Chondrocyte (in vitro differentiated cells): ENCODE measurements at regions not wholly inside any gene's neighbourhood (a gene's known extent, or its start where the extent isn't known, plus 50 kb on each side); places are given as distances from the start of the nearest gene placed in this dataset.

Source experiments
- DNase-seq: peaks from one replicate; pipeline ENCODE4 v3.0.0; 2021; ENCODE audit warnings: mixed read lengths, low spot score
- H3K27ac Mint-ChIP-seq: one replicate; pipeline ENCODE4 v1.8.0; 2021; ENCODE audit warnings: mild to moderate bottlenecking, moderate library complexity, mixed read lengths; ENCODE audit not compliant: unreplicated experiment
- H3K27me3 Mint-ChIP-seq: 2 replicates; pipeline ENCODE4 v1.8.0; 2021; ENCODE audit warnings: low read depth, mixed read lengths
- H3K36me3 Mint-ChIP-seq: 2 replicates; pipeline ENCODE4 v1.8.0; 2021; ENCODE audit warnings: low read depth, mixed read lengths
- H3K4me1 Mint-ChIP-seq: 2 replicates; pipeline ENCODE4 v1.8.0; 2021; ENCODE audit warnings: low read depth, mild to moderate bottlenecking, mixed read lengths
- H3K4me3 Mint-ChIP-seq: one replicate; pipeline ENCODE4 v1.8.0; 2021; ENCODE audit warnings: mild to moderate bottlenecking, moderate library complexity, mixed read lengths; ENCODE audit not compliant: unreplicated experiment
- H3K9me3 Mint-ChIP-seq: 2 replicates; pipeline ENCODE4 v1.8.0; 2021; ENCODE audit warnings: low read depth, mixed read lengths
- CTCF ChIP-seq: fragments of 200-600 bp; sonication (generic); IDR thresholded peaks from 2 replicates; pipeline ENCODE4 v1.5.0; 2021; ENCODE audit warnings: antibody characterized with exemption, mild to moderate bottlenecking, moderate library complexity

GRCh38 chr4:32962100-32962499 lies 2241.9 kb downstream of the PCDH7 start:
- Mint-ChIP-seq H3K4me3 (no peak overlapping the region), H3K4me1 (no peaks in the 10 kb centered on the region), H3K9me3 (no peaks in the 10 kb centered on the region), H3K27me3 (no peaks in the 10 kb centered on the region), H3K27ac (no peak overlapping the region), H3K36me3 (no peaks in the 10 kb centered on the region)
- no peak for DNase-seq
- no peak for TF ChIP-seq CTCF

GRCh38 chr4:32985256-32985655 lies 2265.1 kb downstream of the PCDH7 start:
- TF ChIP-seq CTCF = peak; percentile 40
- peaks cover 2% of the 10 kb centered on the region for H3K36me3 Mint-ChIP-seq
- peaks cover 18% of the 10 kb centered on the region for H3K9me3 Mint-ChIP-seq
- no peaks in the 10 kb centered on the region for H3K27me3 Mint-ChIP-seq
- no peak overlapping the region for H3K4me3 Mint-ChIP-seq
- no peak overlapping the region for H3K27ac Mint-ChIP-seq
- H3K4me1 Mint-ChIP-seq = peaks cover 27% of the 10 kb centered on the region
- no peak for DNase-seq

- Mint-ChIP-seq H3K4me3 (no peak overlapping the region), H3K4me1 (peaks cover 27% of the 10 kb centered on the region), H3K27me3 (no peaks in the 10 kb centered on the region), H3K27ac (no peak overlapping the region), H3K9me3 (peaks cover 12% of the 10 kb centered on the region), H3K36me3 (peaks cover 2% of the 10 kb centered on the region)
- TF ChIP-seq CTCF = no peak
- DNase-seq = no peak
Observed at GRCh38 chr4:32986236-32986635, 2266.1 kb downstream of the PCDH7 start.

- no peak for TF ChIP-seq CTCF
- peaks cover 27% of the 10 kb centered on the region for H3K4me1 Mint-ChIP-seq
- no peaks in the 10 kb centered on the region for H3K27me3 Mint-ChIP-seq
- peaks cover 9% of the 10 kb centered on the region for H3K9me3 Mint-ChIP-seq
- DNase-seq = no peak
- no peak overlapping the region for H3K27ac Mint-ChIP-seq
- no peak overlapping the region for H3K4me3 Mint-ChIP-seq
- peaks cover 2% of the 10 kb centered on the region for H3K36me3 Mint-ChIP-seq
Observed at GRCh38 chr4:32987111-32987510, 2266.9 kb downstream of the PCDH7 start.

GRCh38 chr4:32988165-32988811 lies 2268.1 kb downstream of the PCDH7 start:
- Mint-ChIP-seq H3K4me3 (no peak overlapping the region), H3K27ac (no peak overlapping the region), H3K9me3 (peaks cover under 1% of the 10 kb centered on the region), H3K36me3 (peaks cover 2% of the 10 kb centered on the region), H3K4me1 (peaks cover 27% of the 10 kb centered on the region), H3K27me3 (no peaks in the 10 kb centered on the region)
- DNase-seq = no peak
- no peak for TF ChIP-seq CTCF
